GM18520 (cell line): ENCODE measurements at regions not wholly inside any gene's neighbourhood (a gene's known extent, or its start where the extent isn't known, plus 50 kb on each side); places are given as distances from the start of the nearest gene placed in this dataset.

ENCODE experiments used
- ATAC-seq: cut with Tn5 transposase; IDR thresholded peaks from one replicate; pipeline ENCODE4 v1.9.1; 2021; ENCODE audit not compliant: unreplicated experiment

DNA sequence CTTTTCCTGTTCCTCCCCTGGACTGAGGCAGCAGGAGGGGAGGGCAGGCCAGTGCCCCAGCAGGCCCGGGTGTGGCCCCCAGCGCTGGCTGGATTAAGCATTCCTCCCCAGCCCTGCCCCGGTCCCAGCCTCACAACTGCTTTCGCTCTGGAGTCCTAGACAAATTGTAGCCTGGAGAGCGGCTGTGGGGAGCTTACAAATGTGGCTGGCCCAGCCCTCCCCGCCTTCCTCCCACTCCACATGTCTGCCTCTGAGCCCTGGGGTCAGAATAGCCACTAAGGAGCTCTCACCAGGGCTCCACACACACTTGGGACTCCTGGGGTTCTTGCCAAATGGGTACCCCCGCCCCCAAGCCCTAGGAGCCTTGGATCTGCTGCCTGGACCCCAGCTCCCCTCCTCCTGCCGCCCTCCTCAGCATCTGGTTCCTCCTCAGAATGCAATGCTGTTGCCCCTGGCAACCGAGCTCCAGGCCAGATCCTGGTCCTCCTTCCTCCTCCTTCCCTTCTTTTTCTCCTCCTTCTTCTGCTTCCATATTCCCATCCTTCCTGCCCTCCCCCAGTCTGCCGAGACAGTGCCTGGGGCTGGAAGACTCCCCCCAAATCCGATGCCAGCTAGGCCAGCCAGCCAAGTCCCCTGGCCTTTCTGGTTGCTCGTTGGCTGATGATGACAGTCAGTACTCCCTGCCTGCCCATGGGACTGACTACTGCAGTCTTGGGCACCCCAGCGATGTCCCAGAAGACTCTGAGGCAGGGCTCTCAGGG lies 91.1 kb downstream of the LINGO1 start:
- ATAC-seq: no peak

DNA sequence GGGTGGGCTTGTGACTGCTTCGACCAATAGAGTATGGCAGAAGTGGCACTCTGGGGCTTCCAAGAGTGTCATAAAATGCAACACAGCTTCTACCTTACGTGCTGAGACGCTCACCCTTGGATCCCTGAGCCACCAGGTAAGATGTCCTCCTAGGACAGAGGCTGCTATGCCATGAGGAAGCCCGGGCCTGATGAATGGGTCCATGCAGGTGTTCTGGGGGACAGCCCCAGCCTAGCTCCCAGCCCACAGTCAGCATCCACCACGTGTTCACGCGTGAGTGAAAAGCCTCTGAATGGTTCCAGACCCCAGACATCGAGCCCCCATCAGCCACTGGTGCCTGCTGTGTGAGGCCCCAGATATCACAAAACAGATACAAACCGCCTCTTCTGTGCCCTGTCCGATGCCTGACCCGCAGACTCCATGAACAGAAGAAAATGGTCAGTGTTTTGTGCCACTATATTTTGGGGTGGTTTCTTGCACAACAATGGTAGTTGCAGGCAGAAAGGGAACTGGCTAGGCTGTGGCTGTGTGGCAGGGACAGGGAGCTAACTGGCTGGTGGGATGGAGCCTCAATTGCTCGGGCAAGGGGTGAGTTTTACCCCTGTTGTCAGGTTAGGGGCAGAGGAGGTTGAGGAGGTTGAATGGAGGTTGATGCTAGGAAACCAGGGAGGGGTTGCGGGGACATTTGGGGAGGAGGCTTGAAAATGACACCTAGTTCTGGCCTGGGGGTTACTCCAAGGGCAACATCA lies 92.2 kb downstream of the LINGO1 start:
- no peak for ATAC-seq

DNA sequence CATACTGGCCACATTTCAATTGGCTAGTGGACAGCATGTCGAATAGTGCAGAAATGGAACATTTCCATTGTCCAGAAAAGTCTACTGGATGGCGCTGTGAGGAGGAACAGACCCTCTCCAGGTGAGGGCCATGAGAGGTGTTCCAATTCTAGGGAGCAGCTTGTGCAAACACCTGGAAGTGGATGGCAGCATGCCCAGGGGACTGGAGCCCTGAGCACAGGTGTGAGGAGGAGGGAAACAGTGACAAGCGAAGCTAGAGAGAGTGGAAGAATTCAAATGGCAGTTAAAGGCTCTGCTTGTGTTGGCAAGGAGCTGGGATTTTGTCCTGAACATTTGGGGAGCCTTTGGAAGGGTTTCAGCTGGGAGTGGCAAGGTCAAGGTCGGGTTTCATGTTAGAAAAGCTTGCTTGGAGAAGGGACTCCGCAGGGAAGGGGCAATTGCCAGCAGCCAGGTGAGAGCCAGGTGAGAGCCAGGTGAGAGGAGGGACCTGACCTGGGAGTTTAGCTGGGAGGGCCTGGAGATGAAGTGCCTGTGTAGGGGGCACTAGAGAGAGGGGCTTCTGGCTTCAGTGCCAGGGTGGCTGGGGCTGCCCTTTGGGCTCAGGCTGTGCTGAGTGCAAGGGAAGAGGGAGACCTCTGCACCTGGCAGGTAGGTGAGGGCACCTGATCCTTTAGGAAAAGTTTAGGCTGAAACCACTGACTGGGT lies 93.8 kb downstream of the LINGO1 start:
- ATAC-seq: no peak

DNA sequence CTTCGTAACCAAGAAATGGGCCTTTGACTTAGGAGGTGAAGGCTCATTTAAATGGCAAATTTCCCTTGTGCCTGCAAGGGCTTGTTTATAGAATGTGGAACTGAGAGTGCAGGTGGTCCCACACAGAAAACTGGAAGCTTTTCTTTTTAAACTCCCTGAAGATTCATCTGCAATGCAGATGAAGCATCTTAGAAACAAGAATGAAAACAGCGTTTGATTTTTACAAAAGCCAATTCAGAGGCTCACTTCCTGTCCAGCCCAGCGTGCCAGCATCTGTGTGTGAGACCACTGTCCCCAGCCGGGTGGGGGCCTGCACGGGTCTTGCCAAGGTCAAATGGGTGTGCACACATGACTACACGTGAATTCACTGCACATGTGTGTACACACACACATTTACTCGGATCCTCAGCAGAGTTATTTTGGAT lies 94.7 kb downstream of the LINGO1 start:
- peak; percentile 75 for ATAC-seq

DNA sequence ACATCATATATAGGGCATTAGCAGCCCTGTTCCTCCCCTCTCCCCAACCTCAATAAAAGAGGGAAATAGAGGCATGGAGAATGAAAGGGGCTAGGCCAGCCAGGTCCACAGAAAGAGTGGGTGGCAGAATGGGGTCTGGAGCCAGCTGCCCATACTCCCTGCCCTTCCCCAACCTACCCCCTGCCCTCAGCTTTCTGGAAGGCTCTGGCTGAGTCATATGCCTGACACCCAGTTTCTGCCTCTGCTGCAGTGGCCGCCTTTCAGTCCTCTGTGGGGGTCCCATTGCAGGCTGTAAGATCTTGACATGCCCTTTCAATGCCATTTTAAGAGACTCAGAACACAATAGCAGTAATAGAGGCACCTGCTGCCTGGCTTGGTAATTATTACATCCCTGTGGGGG lies 95.7 kb downstream of the LINGO1 start:
- no peak for ATAC-seq

DNA sequence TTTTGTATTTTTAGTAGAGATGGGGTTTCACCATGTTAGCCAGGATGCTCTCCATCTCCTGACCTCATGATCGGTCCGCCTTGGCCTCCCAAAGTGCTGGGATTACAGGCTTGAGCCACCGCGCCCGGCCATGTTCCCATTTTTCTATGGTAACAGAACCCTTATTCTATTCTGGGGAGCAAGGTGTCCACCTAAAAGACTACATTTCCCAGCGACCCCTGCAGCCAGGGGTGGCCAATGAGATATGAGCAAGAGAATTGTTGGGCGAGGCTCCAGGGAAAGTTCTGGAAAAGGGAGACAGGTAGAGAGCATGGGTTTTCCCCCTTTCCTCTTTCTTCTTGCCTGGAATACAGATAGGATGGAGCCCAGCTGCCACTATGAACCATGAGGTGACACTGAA lies 96.9 kb downstream of the LINGO1 start:
- ATAC-seq: no peak
